HUDEP-2 (cell line): ENCODE measurements at regions not wholly inside any gene's neighbourhood (a gene's known extent, or its start where the extent isn't known, plus 50 kb on each side); places are given as distances from the start of the nearest gene placed in this dataset.

Source experiments
- DNase-seq, 76 experiments: peaks; one replicate each; lab custom pipeline; 2025; ENCODE audit not compliant: unreplicated experiment in 76 of 76; lab: John Stamatoyannopoulos, UW

DNA sequence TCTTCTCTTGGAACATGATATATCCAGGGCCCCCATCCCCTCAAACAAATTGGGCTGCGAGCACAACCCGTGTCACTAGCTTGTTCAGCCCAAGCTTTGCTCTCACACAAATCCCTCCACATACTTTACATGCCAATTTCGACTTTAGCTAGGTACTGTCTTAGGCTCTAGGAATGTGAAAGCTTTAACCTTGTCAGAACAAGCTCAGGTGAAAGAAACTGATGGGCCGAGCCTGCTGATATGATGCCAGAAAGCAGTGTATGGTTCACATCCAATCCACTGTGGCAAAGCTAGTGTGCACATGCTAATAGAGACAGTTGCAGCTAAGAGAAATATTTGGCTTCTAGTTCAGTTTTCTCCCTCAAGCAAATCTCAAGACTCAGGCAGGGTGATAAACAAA, 79.5 kb downstream of the TNFSF18 start:
- DNase-seq = no peak

- no peak for DNase-seq
Observed at GRCh38 chr1:172972258-172972657, 78.5 kb downstream of the TNFSF18 start.

DNA sequence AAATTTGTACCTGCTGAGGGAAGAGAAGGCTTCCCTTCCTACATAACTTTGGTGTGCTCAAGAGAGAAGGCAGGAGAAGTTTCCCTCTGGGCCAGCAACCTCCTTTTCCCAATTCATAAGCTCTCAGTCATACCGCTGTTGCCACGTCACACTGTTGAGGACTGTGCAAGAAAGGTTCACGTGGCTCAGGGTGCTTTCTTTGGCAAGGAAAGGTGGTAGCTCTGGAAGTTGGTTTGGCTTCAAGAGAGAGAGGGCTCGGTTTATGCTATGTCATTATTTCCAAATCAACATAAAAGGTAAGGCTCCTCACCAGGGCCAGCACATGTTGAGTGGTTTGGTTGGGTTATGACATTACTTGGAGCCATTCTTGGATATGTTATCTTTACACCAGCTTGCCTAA, 77.3 kb downstream of the TNFSF18 start:
- no peak for DNase-seq

DNA sequence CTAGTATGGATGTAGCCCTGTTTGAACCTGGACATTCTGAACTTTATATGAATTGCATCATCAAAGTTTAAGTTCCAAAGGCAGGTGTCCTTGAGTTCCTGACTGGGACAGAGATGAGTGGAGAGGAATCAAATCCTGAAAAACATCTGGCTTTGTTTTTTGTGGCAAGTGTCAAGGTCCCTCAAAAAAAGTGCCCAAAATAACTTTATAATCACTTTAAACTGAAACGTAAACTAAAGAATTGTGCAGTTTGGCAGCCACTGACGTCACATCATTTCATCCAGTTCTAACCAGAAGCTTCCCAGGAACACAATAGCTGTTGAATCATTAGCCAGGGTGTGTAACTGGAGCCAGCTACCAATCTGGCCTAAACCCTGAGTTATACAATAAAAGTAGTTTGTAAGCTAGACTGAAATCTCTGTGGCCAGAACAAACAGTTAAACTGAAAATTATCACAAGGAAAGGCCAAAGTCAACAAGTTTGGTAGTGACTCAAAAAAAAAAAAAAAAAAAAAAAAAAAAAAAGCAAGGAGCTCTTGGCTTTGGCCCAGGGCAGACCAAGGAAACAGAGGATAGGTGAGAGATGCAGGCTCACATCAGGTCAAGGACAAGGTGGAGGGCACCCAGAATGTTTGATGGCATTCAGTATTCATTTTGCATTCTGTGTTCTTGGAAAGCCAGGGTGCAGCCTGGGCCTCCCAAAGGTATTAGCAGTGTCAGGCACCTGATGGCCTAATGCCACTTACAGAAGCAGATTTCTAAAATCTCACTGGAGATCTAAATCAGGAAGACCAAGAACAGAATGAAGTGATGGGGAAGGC, 74.3 kb downstream of the TNFSF18 start:
- no peak for DNase-seq

DNA sequence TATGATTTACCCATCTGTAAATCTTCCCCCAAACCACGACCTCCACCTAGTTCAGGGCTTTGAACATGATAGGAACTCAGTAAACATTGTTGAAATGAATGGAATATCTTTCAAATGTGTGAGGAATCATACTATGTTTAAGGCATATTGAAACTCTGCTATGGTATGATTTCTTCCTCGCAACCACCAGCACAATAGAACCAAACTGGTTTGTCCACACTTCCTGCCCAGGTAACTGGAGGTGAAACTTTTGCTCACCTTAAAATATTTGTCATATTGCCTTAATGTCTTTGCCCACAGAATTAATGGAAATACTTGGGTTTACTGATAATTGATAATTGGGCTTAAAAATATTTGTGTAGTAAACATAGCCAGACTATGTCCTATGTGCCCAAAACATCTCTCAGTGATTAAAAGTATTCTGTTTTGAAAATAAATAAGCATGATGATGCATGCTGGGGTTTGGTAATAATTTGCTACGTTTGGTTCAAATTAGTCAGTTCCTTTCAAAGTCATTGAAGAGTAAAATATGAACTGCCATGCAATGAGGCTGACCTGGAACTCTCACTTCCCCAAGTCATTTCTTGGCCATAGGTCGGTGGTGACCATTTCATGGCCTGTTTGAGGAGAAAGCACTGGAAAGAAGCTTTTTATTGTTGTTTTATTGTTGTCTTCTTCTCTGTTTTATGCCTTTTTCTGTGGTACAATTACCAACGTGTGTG, 73.3 kb downstream of the TNFSF18 start:
- DNase-seq = no peak

DNA sequence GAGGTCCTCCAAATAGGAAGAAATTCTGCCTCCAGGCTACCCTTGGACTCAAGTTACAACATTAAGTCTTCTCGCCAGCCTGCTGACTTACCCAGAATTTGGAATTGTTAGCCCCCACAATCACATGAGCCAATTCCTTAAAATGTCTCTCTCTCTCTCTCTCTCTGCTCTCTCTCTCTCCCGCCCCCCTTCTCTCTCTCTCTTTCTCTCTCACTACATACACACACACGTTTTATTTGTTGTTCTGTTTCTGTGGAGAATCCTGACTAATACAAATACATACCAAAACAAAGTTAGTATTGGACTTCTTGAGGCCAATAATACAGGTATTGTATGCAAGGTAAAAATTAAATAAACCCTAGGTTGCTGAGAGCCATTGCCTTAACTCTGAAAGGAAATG, 72.1 kb downstream of the TNFSF18 start:
- no peak for DNase-seq

GRCh38 chr1:172979828-172980227, 70.9 kb downstream of the TNFSF18 start:
- DNase-seq = no peak

DNA sequence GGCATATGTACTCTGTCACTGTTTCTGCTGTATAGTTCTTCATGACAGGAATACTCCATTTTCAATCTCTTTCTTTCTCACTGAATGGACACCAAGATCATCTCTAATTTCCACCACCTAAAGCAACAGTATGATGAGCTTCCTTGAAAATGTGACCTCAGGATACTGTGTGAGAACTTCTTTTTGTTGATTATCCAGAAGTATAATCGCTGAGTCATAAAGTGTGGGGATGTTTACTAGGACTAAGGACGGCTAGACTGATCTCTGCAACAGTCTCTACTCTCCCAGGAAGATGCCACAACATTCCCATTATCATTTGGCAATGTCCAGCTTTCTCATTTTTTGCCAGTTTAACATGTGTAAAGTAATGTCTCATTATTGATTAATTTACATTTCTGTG, 70.3 kb downstream of the TNFSF18 start:
- DNase-seq = no peak

DNA sequence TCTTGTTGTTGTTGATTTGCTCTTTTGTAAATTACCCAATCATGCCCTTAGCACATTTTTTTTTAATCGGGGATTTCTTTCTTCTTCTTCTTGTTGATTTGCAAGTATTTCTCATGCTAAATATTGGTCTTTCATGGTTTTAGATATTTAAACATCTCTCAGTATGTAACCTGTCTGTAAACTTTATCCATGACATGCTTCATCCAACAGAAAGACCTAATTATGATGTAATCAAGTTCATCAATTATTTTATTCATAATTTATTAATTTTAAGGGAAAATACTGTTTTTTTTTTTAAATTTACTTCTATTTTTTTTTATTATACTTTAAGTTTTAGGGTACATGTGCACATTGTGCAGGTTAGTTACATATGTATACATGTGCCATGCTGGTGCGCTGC, 69.8 kb downstream of the TNFSF18 start:
- DNase-seq = no peak
